HCT116 (cell line): ENCODE measurements at regions not wholly inside any gene's neighbourhood (a gene's known extent, or its start where the extent isn't known, plus 50 kb on each side); places are given as distances from the start of the nearest gene placed in this dataset.
"Not testable (repeated sequence)": the region's sequence is repeated elsewhere in the genome, so short reads cannot be mapped to it uniquely, and the experiment has no call there.

Experiments used
- ATAC-seq: fragments of 200-7000 bp; cut with Tn5 transposase; 2 replicates; pipeline ENCODE4 v1.9.1; 2020; ENCODE audit warnings: mild to moderate bottlenecking, moderate library complexity
- BruUV-seq: library from RNA; stranded (reverse); fragments of 400-500 nt; replicated peaks from 2 replicates; lab custom pipeline; 2021; lab: Mats Ljungman, UMichigan
- CTCF ChIA-PET: fragments of 300-600 bp; sonication (Branson Sonifier 250); formaldehyde crosslinking; loops from one replicate; lab custom pipeline; 2021; ENCODE audit warnings: antibody characterized with exemption; lab: Charles Lee
- POLR2A ChIA-PET: fragments of 300-600, 350-600 bp; sonication (Branson Sonifier 250); formaldehyde crosslinking; loops from one replicate; lab custom pipeline; 2021; ENCODE audit warnings: antibody characterized with exemption; lab: Charles Lee
- RAD21 ChIA-PET, 2 experiments: fragments of 300-600 bp; sonication (Branson Sonifier 250); formaldehyde crosslinking; loops; one replicate each; lab custom pipeline; 2023; ENCODE audit warnings: low total read pairs in 2 of 2; ENCODE audit not compliant: uncharacterized antibody in 2 of 2, unreplicated experiment in 2 of 2, low non-redundant PET in 1 of 2; lab: Charles Lee
- DNase-seq: peaks from one replicate; pipeline ENCODE4 v3.0.0-alpha.2; 2010; ENCODE audit warnings: low read depth, low spot score
- H2AFZ ChIP-seq: fragments of 200-600 bp; shearing (Covaris generic), sonication (generic); 2 replicates; pipeline ENCODE4 v1.6.1; 2017; ENCODE audit warnings: low read depth, mixed run types, mixed read lengths, antibody characterized with exemption, low read length; ENCODE audit not compliant: poor library complexity, severe bottlenecking
- H3K27ac ChIP-seq: 2 replicates; pipeline ENCODE4 v1.5.1; 2012; ENCODE audit warnings: low read depth, low read length
- H3K27me3 ChIP-seq: fragments of 200-600 bp; sonication (generic); 2 replicates; pipeline ENCODE4 v1.6.1; 2016; ENCODE audit warnings: mixed run types, low read length, mixed read lengths; ENCODE audit not compliant: insufficient read depth
- H3K36me3 ChIP-seq, 2 experiments: fragments of 200-500 bp in 1 of 2; fragments of 200-600 bp in 1 of 2; sonication (Bioruptor generic) in 1 of 2; sonication (generic) in 1 of 2; 2 replicates each; pipeline versions ENCODE4 v1.5.1 to v1.6.1; 2014 to 2016; ENCODE audit warnings: low read length in 2 of 2, inconsistent platforms in 1 of 2, mixed read lengths in 1 of 2, mixed run types in 1 of 2; ENCODE audit not compliant: insufficient read depth in 2 of 2, control insufficient read depth in 1 of 2
- H3K4me1 ChIP-seq, 2 experiments: fragments of 200-600 bp in 1 of 2; sonication (generic) in 1 of 2; 2 replicates each; pipeline versions ENCODE4 v1.5.1 to v1.6.1; 2012 to 2017; ENCODE audit warnings: low read length in 2 of 2, inconsistent platforms in 1 of 2, mild to moderate bottlenecking in 1 of 2, mixed read lengths in 1 of 2, mixed run types in 1 of 2, moderate library complexity in 1 of 2; ENCODE audit not compliant: insufficient read depth in 2 of 2, control insufficient read depth in 1 of 2
- H3K4me2 ChIP-seq: fragments of 200-600 bp; sonication (generic); 2 replicates; pipeline ENCODE4 v1.6.1; 2017; ENCODE audit warnings: mixed run types, low read length, mixed read lengths
- H3K4me3 ChIP-seq, 2 experiments: fragments of 200-600 bp in 1 of 2; sonication (generic) in 1 of 2; replicated peaks in 1 of 2; 2 replicates each; pipeline ENCODE4 v1.5.1; 2011 to 2016; ENCODE audit warnings: low read length in 2 of 2, control low read depth in 1 of 2, low read depth in 1 of 2, mild to moderate bottlenecking in 1 of 2, mixed read lengths in 1 of 2, mixed run types in 1 of 2
- H3K79me2 ChIP-seq: fragments of 200-600 bp; sonication (generic); 2 replicates; pipeline ENCODE4 v1.6.1; 2017; ENCODE audit warnings: mild to moderate bottlenecking, mixed run types, low read length, moderate library complexity, mixed read lengths; ENCODE audit not compliant: insufficient read depth
- H3K9ac ChIP-seq: fragments of 200-600 bp; sonication (generic); 2 replicates; pipeline ENCODE4 v1.6.1; 2016; ENCODE audit warnings: low read length, mixed read lengths
- H3K9me2 ChIP-seq: fragments of 200-600 bp; sonication (generic), shearing (Covaris generic); 2 replicates; pipeline ENCODE4 v1.6.1; 2017; ENCODE audit warnings: mixed run types, mild to moderate bottlenecking, moderate library complexity; ENCODE audit not compliant: insufficient read depth
- H3K9me3 ChIP-seq, 2 experiments: fragments of 200-500 bp in 1 of 2; fragments of 200-600 bp in 1 of 2; sonication (Bioruptor generic) in 1 of 2; sonication (generic) in 1 of 2; 2 replicates each; pipeline ENCODE4 v1.6.1; 2014 to 2017; ENCODE audit warnings: low read length in 2 of 2, mixed read lengths in 2 of 2, inconsistent platforms in 1 of 2, low read depth in 1 of 2, mild to moderate bottlenecking in 1 of 2, mixed run types in 1 of 2, moderate library complexity in 1 of 2; ENCODE audit not compliant: control insufficient read depth in 1 of 2, insufficient read depth in 1 of 2
- H4K20me1 ChIP-seq: fragments of 200-600 bp; sonication (generic), shearing (Covaris generic); 2 replicates; pipeline ENCODE4 v1.6.1; 2017; ENCODE audit warnings: mixed run types, mild to moderate bottlenecking, moderate library complexity; ENCODE audit not compliant: insufficient read depth
- intact Hi-C: fragments of 100-400 bp; cut with micrococcal nuclease; formaldehyde crosslinking; loops from 2 replicates; pipeline ENCODE4 v1.10.0; 2022

- H3K4me2 ChIP-seq, H4K20me1 ChIP-seq, H3K79me2 ChIP-seq, H3K4me1 ChIP-seq, H3K4me3 ChIP-seq, DNase-seq, intact Hi-C loops, H3K9me3 ChIP-seq, ATAC-seq, RAD21 ChIA-PET, H3K9ac ChIP-seq, H3K27ac ChIP-seq, CTCF ChIA-PET, H3K27me3 ChIP-seq, BruUV-seq, POLR2A ChIA-PET, H3K36me3 ChIP-seq, H2AFZ ChIP-seq, H3K9me2 ChIP-seq: not testable (repeated sequence)
Observed at GRCh38 chr5:21559109-21559508, 1294.0 kb downstream of the CDH12 start.

- POLR2A ChIA-PET = not testable (repeated sequence)
Observed at GRCh38 chr5:21552263-21552662, 1300.9 kb downstream of the CDH12 start.

GRCh38 chr5:21550916-21551315 is 1302.2 kb downstream of the CDH12 start:
- H3K36me3 ChIP-seq, H4K20me1 ChIP-seq, RAD21 ChIA-PET, intact Hi-C loops, BruUV-seq, H3K79me2 ChIP-seq, H2AFZ ChIP-seq, CTCF ChIA-PET, H3K4me2 ChIP-seq, ATAC-seq, POLR2A ChIA-PET, H3K9me2 ChIP-seq, H3K9ac ChIP-seq, H3K9me3 ChIP-seq, H3K4me3 ChIP-seq, H3K27me3 ChIP-seq, DNase-seq, H3K4me1 ChIP-seq, H3K27ac ChIP-seq: not testable (repeated sequence)

More at GRCh38 chr5:21552263-21552662, 1300.9 kb downstream of the CDH12 start:
- H3K4me1 ChIP-seq, H3K79me2 ChIP-seq, H3K9ac ChIP-seq, ATAC-seq, BruUV-seq, H3K4me2 ChIP-seq, H3K36me3 ChIP-seq, H3K27me3 ChIP-seq, intact Hi-C loops, H3K4me3 ChIP-seq, H4K20me1 ChIP-seq, H3K9me3 ChIP-seq, DNase-seq, H3K27ac ChIP-seq, H3K9me2 ChIP-seq, RAD21 ChIA-PET, CTCF ChIA-PET, H2AFZ ChIP-seq: not testable (repeated sequence)

GRCh38 chr5:21547656-21548055 is 1305.5 kb downstream of the CDH12 start:
- H3K27ac ChIP-seq, H3K79me2 ChIP-seq, H3K36me3 ChIP-seq, H3K9me3 ChIP-seq, intact Hi-C loops, H3K4me3 ChIP-seq, POLR2A ChIA-PET, H3K9me2 ChIP-seq, H2AFZ ChIP-seq, H3K4me2 ChIP-seq, ATAC-seq, H4K20me1 ChIP-seq, RAD21 ChIA-PET, H3K27me3 ChIP-seq, H3K9ac ChIP-seq, H3K4me1 ChIP-seq, CTCF ChIA-PET, BruUV-seq, DNase-seq: not testable (repeated sequence)

- DNase-seq, CTCF ChIA-PET, H3K4me2 ChIP-seq, ATAC-seq, RAD21 ChIA-PET, H3K4me3 ChIP-seq, H3K9ac ChIP-seq, H3K27me3 ChIP-seq, H3K9me3 ChIP-seq, POLR2A ChIA-PET, H4K20me1 ChIP-seq, intact Hi-C loops, H3K4me1 ChIP-seq, H3K27ac ChIP-seq, H2AFZ ChIP-seq, H3K79me2 ChIP-seq, H3K9me2 ChIP-seq, BruUV-seq, H3K36me3 ChIP-seq: not testable (repeated sequence)
Observed at GRCh38 chr5:21535114-21535513, 1318.0 kb downstream of the CDH12 start.
